ENCODE measurements at regions not wholly inside any gene's neighbourhood (a gene's known extent, or its start where the extent isn't known, plus 50 kb on each side); places are given as distances from the start of the nearest gene placed in this dataset.

DNA sequence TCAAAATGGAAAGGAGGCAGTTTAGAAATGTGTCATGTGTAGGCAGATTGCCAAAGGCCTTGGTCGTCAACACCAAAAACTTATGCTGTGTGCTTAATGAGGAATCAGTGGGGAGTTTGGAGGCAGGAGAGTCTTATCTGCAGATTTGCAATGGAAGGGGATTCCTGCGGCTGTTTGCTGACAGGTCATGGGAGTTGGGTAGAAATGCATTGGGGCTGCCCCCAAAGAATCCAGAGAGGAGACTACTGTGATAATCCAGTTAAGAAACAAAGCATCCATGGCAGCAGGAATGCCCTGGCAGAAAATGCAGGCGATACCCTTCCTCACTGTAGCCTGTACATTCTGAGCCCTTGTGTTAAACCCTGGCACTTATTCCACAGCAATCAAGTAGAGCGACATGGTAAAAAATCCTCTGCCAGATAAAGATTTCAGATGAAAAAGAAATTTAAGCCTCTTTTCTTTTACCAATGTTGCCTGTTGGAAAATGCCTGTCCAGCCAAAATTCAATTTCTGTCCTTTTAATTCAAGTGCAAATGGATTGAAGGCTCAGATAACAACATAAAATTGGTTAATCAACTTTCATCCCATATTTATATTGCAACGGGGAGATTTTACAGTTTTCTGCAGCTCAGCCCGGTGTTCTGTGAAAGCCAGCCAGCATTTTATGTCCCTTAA is 491.0 kb upstream of the CDH5 start:
- no peaks in the 10 kb centered on the region for H3K9me3 ChIP-seq (ENCODE audit: insufficient read depth in 2 of 2, low read depth in 1 of 2, low read length in 1 of 2)
- no peaks in the 10 kb centered on the region for H3K79me2 ChIP-seq (ENCODE audit: control insufficient read depth in 1 of 2, insufficient read depth in 2 of 2, low read length in 2 of 2)
- H3K56ac ChIP-seq (replicated peaks; ENCODE audit: insufficient read length, low read depth, low read length), result no peak overlapping the region
- no peak overlapping the region for H3K23ac ChIP-seq (ENCODE audit: insufficient read length)
- no peak overlapping the region for H2BK12ac ChIP-seq (ENCODE audit: low read depth, low read length)
- no peak overlapping the region for H3K4me3 ChIP-seq (ENCODE audit: extremely low read depth in 1 of 4, insufficient read depth in 2 of 4, low read depth in 3 of 4, low read length in 4 of 4)
- H3K14ac ChIP-seq (ENCODE audit: insufficient read length), result no peak overlapping the region
- no peak overlapping the region for H4K91ac ChIP-seq (replicated peaks; ENCODE audit: insufficient read length, low read length)
- H3K4me2 ChIP-seq (ENCODE audit: insufficient read depth in 1 of 2, low read depth in 2 of 2, low read length in 2 of 2), result no peak overlapping the region; a peak in 1 of 4 replicates
- H3K4me1 ChIP-seq (replicated peaks in 1 of 4; ENCODE audit: control insufficient read depth in 3 of 4, insufficient read depth in 4 of 4, low read length in 3 of 4), result no peaks in the 10 kb centered on the region; a peak in 1 of 7 replicates
- H3K27ac ChIP-seq (ENCODE audit: low read depth, low read length), result no peak overlapping the region
- no peaks in the 10 kb centered on the region for H4K20me1 ChIP-seq (replicated peaks in 1 of 2; ENCODE audit: control insufficient read depth in 1 of 2, insufficient read depth in 2 of 2, low read length in 2 of 2)
- no peak overlapping the region for H2BK15ac ChIP-seq (ENCODE audit: low read length)
- no peak overlapping the region for H2AFZ ChIP-seq (ENCODE audit: low read length)
- no peak overlapping the region for H2BK20ac ChIP-seq (ENCODE audit: low read length)
- no peak overlapping the region for H2BK5ac ChIP-seq (ENCODE audit: low read depth, low read length)
- no peaks in the 10 kb centered on the region for H3K23me2 ChIP-seq (ENCODE audit: low read depth, low read length)
- H3K4ac ChIP-seq (replicated peaks; ENCODE audit: insufficient read length, low read depth, low read length), result no peak overlapping the region
- H4K5ac ChIP-seq (ENCODE audit: insufficient read length, low read depth, low read length), result no peak overlapping the region
- ChIA-PET CTCF (ENCODE audit: partially characterized antibody) (no interaction called here), POLR2A (ENCODE audit: partially characterized antibody) (no interaction called here)
- H3K36me3 ChIP-seq (ENCODE audit: control insufficient read depth in 2 of 4, insufficient read depth in 4 of 4, low read length in 3 of 4), result no peaks in the 10 kb centered on the region
- no peak for DNase-seq (ENCODE audit: low read depth in 1 of 2, low spot score in 2 of 2)
- no peak overlapping the region; the same call in 1 of the 2 replicates for H3K18ac ChIP-seq (ENCODE audit: extremely low read depth, low read length)
- no peak overlapping the region for H2AK5ac ChIP-seq (ENCODE audit: low read depth, low read length)
- H4K8ac ChIP-seq (ENCODE audit: extremely low read depth, insufficient read depth, low read length), result no peak overlapping the region
- no peak overlapping the region for H2BK120ac ChIP-seq (replicated peaks; ENCODE audit: low read depth, low read length)
- no peak overlapping the region for H3K9ac ChIP-seq (replicated peaks in 1 of 4; ENCODE audit: extremely low read depth in 1 of 4, low read depth in 3 of 4, low read length in 3 of 4)
- FAIRE-seq, result no peak
- WGBS, 2 experiments (ENCODE audit: extremely low coverage in 1 of 2, insufficient coverage in 1 of 2, insufficient read length in 1 of 2, insufficient replicate concordance in 2 of 2, low coverage in 1 of 2, low lambda C conversion rate in 2 of 2, missing lambda C conversion rate in 1 of 2), result 91% methylated on average over 6 of the region's 6 CpGs; no CpG with 5 or more reads in 1 of the 2 experiments
- no peaks in the 10 kb centered on the region for H3K27me3 ChIP-seq (replicated peaks in 1 of 4; ENCODE audit: control insufficient read depth in 3 of 4, extremely low read depth in 1 of 4, insufficient read depth in 3 of 4, low read length in 3 of 4)
- H3K79me1 ChIP-seq (ENCODE audit: low read depth, low read length), result no peaks in the 10 kb centered on the region
- TF ChIP-seq, protein P1, sequence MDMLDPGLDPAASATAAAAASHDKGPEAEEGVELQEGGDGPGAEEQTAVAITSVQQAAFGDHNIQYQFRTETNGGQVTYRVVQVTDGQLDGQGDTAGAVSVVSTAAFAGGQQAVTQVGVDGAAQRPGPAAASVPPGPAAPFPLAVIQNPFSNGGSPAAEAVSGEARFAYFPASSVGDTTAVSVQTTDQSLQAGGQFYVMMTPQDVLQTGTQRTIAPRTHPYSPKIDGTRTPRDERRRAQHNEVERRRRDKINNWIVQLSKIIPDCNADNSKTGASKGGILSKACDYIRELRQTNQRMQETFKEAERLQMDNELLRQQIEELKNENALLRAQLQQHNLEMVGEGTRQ (IDR thresholded peaks at IDR 0.05; ENCODE audit: low read length), result no peak
- no peak for TF ChIP-seq CHD2 (IDR thresholded peaks at IDR 0.05; ENCODE audit: low read length)
- TF ChIP-seq CTBP2 (IDR thresholded peaks at IDR 0.05; ENCODE audit: borderline replicate concordance, insufficient read depth, insufficient read length, low read length), result no peak
- no peak for TF ChIP-seq JUN (IDR thresholded peaks at IDR 0.05; ENCODE audit: low read depth, low read length)
- no peak for TF ChIP-seq CHD1 (IDR thresholded peaks at IDR 0.05; ENCODE audit: low read depth, low read length)
- no peak for TF ChIP-seq YY1 (IDR thresholded peaks at IDR 0.05; ENCODE audit: low read depth, low read length)
- no peak for TF ChIP-seq POLR2AphosphoS5 (IDR thresholded peaks at IDR 0.05; ENCODE audit: low read depth, low read length)

All from H1 (cell line).